Activated CD8-positive, alpha-beta T cell treated with anti-CD3 and anti-CD28 coated beads, Interleukin-2, amount 10 ng/mL, durations not matched to agents 7 days and 5 days (primary cell): ENCODE measurements at regions not wholly inside any gene's neighbourhood (a gene's known extent, or its start where the extent isn't known, plus 50 kb on each side); places are given as distances from the start of the nearest gene placed in this dataset.

ENCODE experiments used
- ATAC-seq: fragments of 150-1000 bp; cut with Tn5 transposase; one replicate; pipeline ENCODE4 v1.10.0; 2021; ENCODE audit warnings: moderate library complexity
- CTCF ChIA-PET: fragments of 350-600 bp; sonication (Branson Sonifier 250); formaldehyde crosslinking; loops from one replicate; lab custom pipeline; 2021; ENCODE audit warnings: antibody characterized with exemption; lab: Charles Lee
- POLR2A ChIA-PET: fragments of 350-600 bp; sonication (Branson Sonifier 250); formaldehyde crosslinking; loops from one replicate; lab custom pipeline; 2021; ENCODE audit warnings: antibody characterized with exemption; lab: Charles Lee
- DNase-seq: peaks from one replicate; pipeline ENCODE4 v3.0.0-alpha.2; 2020
- H3K27ac Mint-ChIP-seq: one replicate; pipeline ENCODE4 v1.8.0; 2021; ENCODE audit warnings: mild to moderate bottlenecking, mixed read lengths
- H3K27me3 Mint-ChIP-seq: one replicate; pipeline ENCODE4 v1.8.0; 2021; ENCODE audit warnings: low read depth, mixed read lengths
- H3K36me3 Mint-ChIP-seq: one replicate; pipeline ENCODE4 v1.8.0; 2021; ENCODE audit warnings: low read depth, mixed read lengths
- H3K4me1 Mint-ChIP-seq: one replicate; pipeline ENCODE4 v1.8.0; 2021; ENCODE audit warnings: low read depth, mixed read lengths
- H3K4me3 Mint-ChIP-seq: one replicate; pipeline ENCODE4 v1.8.0; 2021; ENCODE audit warnings: mild to moderate bottlenecking, mixed read lengths
- H3K9me3 Mint-ChIP-seq: one replicate; pipeline ENCODE4 v1.8.0; 2022; ENCODE audit warnings: mixed read lengths; ENCODE audit not compliant: insufficient read depth

DNA sequence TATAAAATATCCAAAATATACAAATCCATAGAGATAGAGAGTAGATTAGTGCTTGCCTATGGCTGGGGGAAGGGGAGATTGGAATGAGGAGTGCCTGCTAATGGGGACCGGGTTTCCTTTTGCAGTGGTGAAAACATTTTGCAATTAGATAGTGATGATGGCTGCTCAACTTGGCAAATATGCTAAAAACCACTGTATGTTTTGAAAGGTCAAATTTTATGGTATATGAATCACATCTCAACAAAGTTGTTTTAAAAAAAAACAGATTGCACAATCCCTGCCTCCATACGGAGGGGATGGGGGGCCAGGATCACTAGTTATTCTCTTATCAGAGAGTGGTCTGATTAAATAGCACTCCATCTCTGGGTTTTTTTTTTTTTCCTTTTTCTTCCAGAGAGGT, 76.9 kb upstream of the RIPOR2 start:
- ATAC-seq (no peak), DNase-seq (no peak)
- ChIA-PET CTCF (interaction anchor here (0.7 to 8.8 kb wide), 7 partner anchors 14 to 170 kb away, joined by 3 to 183 read pairs (median 87); partner anchors contain the start of gene RIPOR2), POLR2A (interaction anchor here (0.6 to 0.7 kb wide), 2 partner anchors 18 to 157 kb away, joined by 3 to 4 read pairs; no protein-coding TSS in a partner anchor)
- H3K27ac Mint-ChIP-seq: no peak overlapping the region
- peaks cover 29% of the 10 kb centered on the region for H3K36me3 Mint-ChIP-seq
- H3K4me3 Mint-ChIP-seq: no peak overlapping the region
- H3K27me3 Mint-ChIP-seq: no peaks in the 10 kb centered on the region
- no peaks in the 10 kb centered on the region for H3K9me3 Mint-ChIP-seq
- H3K4me1 Mint-ChIP-seq: peaks cover 78% of the 10 kb centered on the region

DNA sequence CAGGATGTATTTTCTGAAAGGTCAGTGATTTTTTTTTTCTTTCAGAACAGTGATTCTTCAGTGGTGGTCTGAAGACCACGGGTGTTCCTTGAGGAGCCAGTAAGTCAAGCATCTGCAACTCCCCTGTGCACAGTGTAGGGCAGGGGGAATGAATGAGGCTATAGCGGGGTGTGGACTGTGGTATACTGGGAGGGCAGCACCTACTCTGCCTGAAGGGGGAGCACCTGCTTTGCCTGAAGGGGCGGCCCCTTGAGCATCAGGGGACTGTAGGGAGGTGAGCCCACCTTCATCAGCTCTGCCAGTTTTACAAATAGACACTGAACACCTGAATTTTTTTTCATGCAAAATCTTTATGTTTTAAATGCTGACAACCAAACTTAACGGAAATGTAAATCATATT, 77.5 kb upstream of the RIPOR2 start:
- Mint-ChIP-seq H3K9me3 (no peaks in the 10 kb centered on the region), H3K4me1 (peaks cover 77% of the 10 kb centered on the region), H3K36me3 (peaks cover 29% of the 10 kb centered on the region), H3K4me3 (no peak overlapping the region), H3K27me3 (no peaks in the 10 kb centered on the region), H3K27ac (no peak overlapping the region)
- POLR2A ChIA-PET: interaction anchor here (0.6 to 0.7 kb wide), 3 partner anchors 10 to 157 kb away, joined by 3 to 4 read pairs (median 4); no protein-coding TSS in a partner anchor
- CTCF ChIA-PET: interaction anchor here (0.5 to 8.8 kb wide), 10 partner anchors 8 to 169 kb away, joined by 3 to 183 read pairs (median 4); partner anchors contain the start of gene RIPOR2
- no peak for ATAC-seq
- no peak for DNase-seq

DNA sequence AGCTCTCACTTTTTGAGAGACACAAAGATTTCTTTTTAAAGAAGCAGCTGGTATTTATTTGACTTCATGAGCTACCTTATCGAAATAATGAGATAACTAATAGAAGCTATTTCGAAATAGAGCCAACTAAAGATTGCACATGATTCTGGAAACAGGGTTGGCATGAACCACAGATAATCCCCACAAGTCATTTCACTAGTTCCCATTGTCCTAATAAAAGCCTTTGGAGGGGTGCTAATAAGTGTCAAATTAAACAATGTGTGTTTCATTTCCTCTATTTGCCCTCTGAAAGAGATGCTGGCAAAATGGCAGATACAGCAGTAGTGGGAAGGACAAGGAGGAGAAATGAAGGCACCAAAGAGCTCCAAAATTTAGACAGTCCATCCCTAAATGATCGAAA, 78.6 kb upstream of the RIPOR2 start:
- DNase-seq (no peak), ATAC-seq (no peak)
- Mint-ChIP-seq H3K27ac (no peak overlapping the region), H3K36me3 (peaks cover 21% of the 10 kb centered on the region), H3K9me3 (no peaks in the 10 kb centered on the region), H3K4me1 (peaks cover 66% of the 10 kb centered on the region), H3K4me3 (no peak overlapping the region), H3K27me3 (no peaks in the 10 kb centered on the region)
- ChIA-PET POLR2A (interaction anchor here (0.8 kb wide), 1 partner anchor 14 kb away, joined by 3 read pairs; no protein-coding TSS in a partner anchor), CTCF (interaction anchor here (0.8 to 8.8 kb wide), 18 partner anchors 9 to 238 kb away, joined by 3 to 183 read pairs (median 4); partner anchors contain the start of gene RIPOR2)

DNA sequence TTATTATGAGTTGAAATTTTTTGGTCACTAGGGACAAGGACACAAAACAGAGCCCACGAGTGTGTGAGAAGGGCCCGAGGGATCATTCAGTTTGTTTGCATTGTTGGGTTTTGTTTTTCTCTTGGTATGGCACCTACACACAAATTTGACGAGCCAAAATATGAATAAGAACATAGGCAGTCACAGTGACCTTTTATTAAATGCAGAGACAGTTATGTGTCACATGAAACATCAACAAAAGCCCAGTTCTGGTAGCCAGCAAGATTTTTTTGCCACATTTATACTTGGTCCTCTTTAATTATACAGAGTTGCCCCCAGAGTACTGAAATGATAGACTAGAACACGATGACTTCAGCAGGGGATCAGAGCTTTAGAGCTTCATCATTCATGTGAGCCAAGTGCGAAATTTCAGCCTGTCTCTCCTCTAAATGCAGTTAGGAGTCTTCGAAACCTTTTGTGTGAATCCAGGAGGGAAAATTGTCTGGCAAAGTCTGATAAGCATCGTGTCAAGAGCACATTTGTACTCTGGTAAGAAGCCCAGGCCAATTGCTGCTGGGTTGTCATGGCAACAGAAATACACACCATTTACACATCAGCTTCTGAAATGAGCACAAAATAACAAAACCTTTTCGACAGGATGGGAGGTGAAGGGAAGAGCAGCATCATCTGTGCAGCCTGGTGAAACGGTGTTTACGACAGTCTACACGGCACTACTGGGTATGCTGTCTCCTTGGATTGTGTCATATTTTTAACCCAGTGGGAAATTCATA, 79.2 kb upstream of the RIPOR2 start:
- no peak overlapping the region for H3K4me3 Mint-ChIP-seq
- peaks cover 60% of the 10 kb centered on the region for H3K4me1 Mint-ChIP-seq
- peaks cover 18% of the 10 kb centered on the region for H3K36me3 Mint-ChIP-seq
- POLR2A ChIA-PET: no interaction called here
- ATAC-seq (peak; percentile 56), DNase-seq (no peak)
- CTCF ChIA-PET: interaction anchor here (0.8 to 8.8 kb wide), 18 partner anchors 9 to 239 kb away, joined by 3 to 183 read pairs (median 4); partner anchors contain the start of gene RIPOR2
- H3K9me3 Mint-ChIP-seq: no peaks in the 10 kb centered on the region
- no peak overlapping the region for H3K27ac Mint-ChIP-seq
- H3K27me3 Mint-ChIP-seq: no peaks in the 10 kb centered on the region

DNA sequence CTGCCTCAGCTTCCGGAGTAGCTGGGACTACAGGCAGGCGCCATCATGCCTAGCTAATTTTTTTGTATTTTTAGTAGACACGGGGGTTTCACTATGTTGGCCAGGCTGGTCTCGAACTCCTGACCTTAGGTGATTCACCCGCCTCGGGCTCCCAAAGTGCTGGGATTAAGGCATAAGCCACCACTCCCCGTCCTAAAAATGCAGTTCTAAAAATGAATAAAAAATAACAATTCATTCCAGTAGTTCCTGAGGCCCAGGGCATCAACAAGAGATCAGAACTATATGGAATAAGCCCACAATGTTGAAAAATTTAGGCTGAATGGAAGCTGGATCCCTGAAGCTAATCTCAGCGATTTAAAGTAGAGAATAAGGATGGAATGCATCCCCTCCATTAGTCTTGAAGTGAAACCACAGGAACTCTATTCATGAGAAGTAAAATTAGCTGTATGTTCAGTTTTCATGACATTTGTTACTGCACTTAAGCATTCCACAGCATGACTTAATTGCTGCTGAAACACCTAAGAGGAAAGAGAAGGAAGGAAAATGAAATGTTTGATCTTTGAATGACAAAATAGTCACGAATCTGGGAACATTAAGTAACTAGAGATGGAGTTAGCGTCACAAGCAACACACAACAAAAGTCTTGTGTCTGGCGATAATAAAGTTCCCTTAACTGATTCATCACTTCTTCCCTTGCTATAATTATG, 80.4 kb upstream of the RIPOR2 start:
- no peak for ATAC-seq
- Mint-ChIP-seq H3K27me3 (no peaks in the 10 kb centered on the region), H3K27ac (no peak overlapping the region), H3K9me3 (no peaks in the 10 kb centered on the region), H3K36me3 (peaks cover 19% of the 10 kb centered on the region), H3K4me1 (peaks cover 50% of the 10 kb centered on the region), H3K4me3 (no peak overlapping the region)
- ChIA-PET POLR2A (no interaction called here), CTCF (interaction anchor here (0.8 to 8.8 kb wide), 10 partner anchors 10 to 160 kb away, joined by 3 to 183 read pairs (median 58); partner anchors contain the start of gene RIPOR2)
- DNase-seq: no peak

DNA sequence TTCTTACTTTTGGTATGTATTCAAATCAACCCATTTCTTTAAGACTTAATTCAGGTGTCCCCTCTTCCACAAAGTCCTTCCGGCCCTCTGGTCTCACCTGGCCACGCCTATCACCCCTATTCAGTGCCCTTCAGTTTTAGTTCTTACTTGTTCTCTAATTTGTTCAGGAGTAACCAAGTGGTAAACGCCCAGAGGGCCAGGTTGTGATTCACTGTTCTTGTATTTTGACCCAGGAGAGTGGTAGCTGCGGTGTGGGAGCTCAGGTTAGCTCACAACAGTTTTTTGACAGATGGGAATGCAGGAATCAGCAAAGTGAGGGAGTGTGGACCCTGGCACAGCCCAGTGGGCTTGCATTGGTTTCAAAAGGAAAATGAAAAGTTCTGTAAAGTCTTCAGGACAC, 81.7 kb upstream of the RIPOR2 start:
- Mint-ChIP-seq H3K27ac (peak overlapping the region; percentile 62), H3K4me3 (no peak overlapping the region), H3K36me3 (peaks cover 16% of the 10 kb centered on the region), H3K9me3 (no peaks in the 10 kb centered on the region), H3K4me1 (peaks cover 46% of the 10 kb centered on the region), H3K27me3 (no peaks in the 10 kb centered on the region)
- ChIA-PET CTCF (interaction anchor here (0.6 to 8.8 kb wide), 76 partner anchors 9 to 492 kb away, joined by 3 to 183 read pairs (median 5); partner anchors contain the start of genes ACOT13, C6orf62, RIPOR2 and TDP2), POLR2A (interaction anchor here (0.6 to 1.6 kb wide), 9 partner anchors 9 to 242 kb away, joined by 3 to 6 read pairs (median 4); no protein-coding TSS in a partner anchor)
- DNase-seq (no peak), ATAC-seq (no peak)

DNA sequence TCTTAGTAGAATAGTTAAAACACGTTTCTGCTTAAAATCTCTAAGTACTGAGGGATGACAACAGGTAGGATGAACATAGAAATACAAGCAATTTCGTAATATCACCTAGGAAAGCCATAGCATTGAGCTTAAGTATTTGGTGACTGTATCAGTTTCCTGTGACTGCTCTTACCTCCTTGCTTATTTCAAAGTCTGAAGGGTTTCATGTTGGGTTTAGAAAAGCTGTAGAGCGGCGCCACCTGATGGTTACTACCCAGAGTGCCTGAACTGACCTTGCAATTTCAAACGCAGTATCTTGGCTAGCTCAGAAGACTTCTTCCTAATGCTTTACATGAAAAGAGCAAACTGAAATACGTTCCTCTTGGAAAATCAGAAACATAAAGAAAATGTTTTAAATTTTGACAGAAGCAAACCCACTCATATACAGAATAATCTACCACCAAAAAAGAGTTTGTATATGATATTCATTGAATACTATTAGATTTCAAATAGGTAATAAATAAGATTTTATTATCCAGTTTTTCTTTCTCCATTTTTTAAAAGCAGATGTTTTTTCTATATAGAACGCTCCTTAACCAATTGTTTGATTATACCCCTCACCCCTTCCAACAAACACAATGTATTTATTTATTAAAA, 82.3 kb upstream of the RIPOR2 start:
- Mint-ChIP-seq H3K4me1 (peaks cover 40% of the 10 kb centered on the region), H3K27ac (peak overlapping the region; percentile 62), H3K36me3 (peaks cover 18% of the 10 kb centered on the region), H3K9me3 (no peaks in the 10 kb centered on the region), H3K27me3 (no peaks in the 10 kb centered on the region), H3K4me3 (no peak overlapping the region)
- peak; percentile 89 for DNase-seq
- ATAC-seq: peak; percentile 86
- CTCF ChIA-PET: interaction anchor here (0.6 to 8.8 kb wide), 77 partner anchors 9 to 492 kb away, joined by 3 to 183 read pairs (median 5); partner anchors contain the start of genes ACOT13, C6orf62, RIPOR2 and TDP2
- POLR2A ChIA-PET: interaction anchor here (0.9 to 1.6 kb wide), 8 partner anchors 8 to 243 kb away, joined by 3 to 6 read pairs (median 4); no protein-coding TSS in a partner anchor

DNA sequence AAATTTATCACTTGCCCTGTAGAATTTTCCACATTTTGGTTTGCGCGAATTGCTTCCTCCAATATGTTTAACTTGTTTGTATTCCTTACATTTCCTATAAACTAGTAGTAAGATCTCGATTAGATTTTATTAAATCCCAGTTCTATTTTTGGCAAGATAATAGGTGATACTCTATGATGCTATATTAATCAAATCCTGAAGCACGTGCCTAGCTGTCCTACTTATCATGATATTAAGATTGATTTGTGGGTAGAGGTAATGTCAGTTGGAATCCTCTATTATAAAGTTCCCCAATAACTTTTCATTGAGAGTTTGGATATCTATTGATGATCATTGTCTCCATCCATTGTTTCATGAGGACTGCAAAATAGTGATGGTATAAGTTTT, 82.8 kb upstream of the RIPOR2 start:
- no peak for ATAC-seq
- no peaks in the 10 kb centered on the region for H3K9me3 Mint-ChIP-seq
- H3K4me3 Mint-ChIP-seq: no peak overlapping the region
- no peak overlapping the region for H3K27ac Mint-ChIP-seq
- peaks cover 36% of the 10 kb centered on the region for H3K4me1 Mint-ChIP-seq
- peaks cover 19% of the 10 kb centered on the region for H3K36me3 Mint-ChIP-seq
- no peaks in the 10 kb centered on the region for H3K27me3 Mint-ChIP-seq
- DNase-seq: no peak
- CTCF ChIA-PET: interaction anchor here (0.6 to 8.8 kb wide), 58 partner anchors 8 to 439 kb away, joined by 3 to 183 read pairs (median 5); partner anchors contain the start of genes ACOT13, C6orf62, RIPOR2 and TDP2
- POLR2A ChIA-PET: interaction anchor here (1.1 to 1.6 kb wide), 6 partner anchors 8 to 228 kb away, joined by 3 to 6 read pairs (median 6); no protein-coding TSS in a partner anchor

DNA sequence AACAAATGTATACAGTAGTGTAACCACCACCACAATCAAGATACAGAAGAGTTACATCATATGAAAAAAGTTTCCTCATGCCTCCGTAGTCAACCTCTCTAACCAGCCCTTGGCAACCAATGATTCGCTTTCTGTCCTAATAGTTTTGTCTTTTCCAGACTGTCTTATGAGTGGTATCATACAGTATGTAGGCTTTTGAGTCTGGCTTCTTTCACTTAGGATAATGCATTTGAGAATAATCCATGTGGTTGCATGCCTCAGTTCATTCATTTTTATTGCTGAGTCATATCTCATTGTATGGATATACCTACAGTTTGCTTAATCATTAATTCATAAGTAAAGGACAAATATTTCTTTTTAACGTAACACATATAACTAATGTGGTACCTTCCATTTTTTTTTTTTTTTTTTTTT, 86.4 kb upstream of the RIPOR2 start:
- ChIA-PET POLR2A (no interaction called here), CTCF (interaction anchor here (1.6 kb wide), 1 partner anchor 166 kb away, joined by 5 read pairs; no protein-coding TSS in a partner anchor)
- H3K27ac Mint-ChIP-seq: no peak overlapping the region
- H3K36me3 Mint-ChIP-seq: peaks cover 22% of the 10 kb centered on the region
- peaks cover 39% of the 10 kb centered on the region for H3K4me1 Mint-ChIP-seq
- DNase-seq (no peak), ATAC-seq (no peak)
- H3K4me3 Mint-ChIP-seq: no peak overlapping the region
- no peaks in the 10 kb centered on the region for H3K27me3 Mint-ChIP-seq
- H3K9me3 Mint-ChIP-seq: no peaks in the 10 kb centered on the region

DNA sequence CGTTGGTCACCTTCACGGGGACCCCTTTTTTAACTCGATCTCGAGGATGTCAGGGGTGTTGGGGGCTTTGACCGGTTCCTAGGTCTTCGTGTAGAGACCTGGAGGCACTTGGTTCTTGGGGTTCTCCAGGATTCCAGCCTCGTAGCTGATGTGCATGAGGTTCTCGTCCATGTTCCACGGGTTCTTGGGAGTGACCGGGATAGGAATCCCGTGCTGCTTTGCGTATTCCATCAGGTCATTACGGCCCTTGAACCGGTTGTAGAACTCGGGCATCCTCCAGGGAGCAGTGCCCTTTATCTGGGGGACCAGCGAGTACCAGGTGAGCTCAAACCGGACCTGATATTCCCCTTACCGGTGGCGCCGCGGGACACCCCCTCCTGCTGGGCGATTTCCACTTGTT, 88.0 kb upstream of the RIPOR2 start:
- Mint-ChIP-seq H3K27ac (no peak overlapping the region), H3K27me3 (no peaks in the 10 kb centered on the region), H3K9me3 (no peaks in the 10 kb centered on the region), H3K4me1 (peaks cover 45% of the 10 kb centered on the region), H3K4me3 (no peak overlapping the region), H3K36me3 (peaks cover 22% of the 10 kb centered on the region)
- ATAC-seq: no peak
- no peak for DNase-seq
- CTCF ChIA-PET: interaction anchor here (1.2 to 6.4 kb wide), 3 partner anchors 13 to 47 kb away, joined by 3 to 113 read pairs (median 37); no protein-coding TSS in a partner anchor
- POLR2A ChIA-PET: no interaction called here
